HepG2 (cell line): ENCODE measurements at regions not wholly inside any gene's neighbourhood (a gene's known extent, or its start where the extent isn't known, plus 50 kb on each side); places are given as distances from the start of the nearest gene placed in this dataset.
A peak's percentile ranks its signal among the peaks of the same experiment; 100 is the strongest.

ENCODE experiments used
- ARNT ChIP-seq: fragments of 450-650 bp; IDR thresholded peaks from 2 replicates; pipeline ENCODE4 v1.6.1; 2017
- ARNTL ChIP-seq: sonication (generic); formaldehyde crosslinking; IDR thresholded peaks from 2 replicates; pipeline ENCODE4 v1.4.0; 2020; ENCODE audit warnings: mild to moderate bottlenecking, missing genetic modification reagents
- CBFB ChIP-seq: sonication (generic); formaldehyde crosslinking; IDR thresholded peaks from 2 replicates; pipeline ENCODE4 v1.4.0; 2020; ENCODE audit warnings: missing genetic modification reagents
- DNMT3B ChIP-seq: conservative IDR thresholded peaks from 2 replicates; pipeline ENCODE4 v1.6.1; 2016; ENCODE audit warnings: missing biosample characterization, control low read depth
- ETV5 ChIP-seq: IDR thresholded peaks from 2 replicates; pipeline ENCODE4 v1.6.1; 2018; ENCODE audit warnings: missing biosample characterization, missing genetic modification reagents, inconsistent platforms, borderline replicate concordance
- FOSL2 ChIP-seq: sonication (generic); formaldehyde crosslinking; IDR thresholded peaks from 2 replicates; pipeline ENCODE4 v1.4.0; 2020; ENCODE audit warnings: missing genetic modification reagents
- HDAC1 ChIP-seq: sonication (generic); formaldehyde crosslinking; IDR thresholded peaks from 2 replicates; pipeline ENCODE4 v1.5.1; 2020; ENCODE audit warnings: mild to moderate bottlenecking, missing genetic modification reagents
- HDAC6 ChIP-seq: fragments of 200-600 bp; sonication (generic); IDR thresholded peaks from 2 replicates; pipeline ENCODE4 v1.7.0; 2017; ENCODE audit warnings: mild to moderate bottlenecking, antibody characterized with exemption, low read length, low read depth
- ISL2 ChIP-seq: sonication (generic); formaldehyde crosslinking; IDR thresholded peaks from 2 replicates; pipeline ENCODE4 v1.5.0; 2020; ENCODE audit warnings: missing genetic modification reagents
- LCORL ChIP-seq, 2 experiments: fragments of 450-650 bp in 1 of 2; sonication (generic) in 1 of 2; formaldehyde crosslinking in 1 of 2; IDR thresholded peaks; 2 replicates each; pipeline versions ENCODE4 v1.5.0 to v1.6.1; 2017 to 2020; ENCODE audit warnings: antibody characterized with exemption in 1 of 2, missing genetic modification reagents in 1 of 2
- MYPOP ChIP-seq: sonication (generic); formaldehyde crosslinking; IDR thresholded peaks from 2 replicates; pipeline ENCODE4 v1.8.1; 2023; ENCODE audit warnings: mild to moderate bottlenecking, moderate library complexity, missing genetic modification reagents
- NONO ChIP-seq, 2 experiments: fragments of 450-650 bp in 1 of 2; sonication (generic) in 1 of 2; formaldehyde crosslinking in 1 of 2; IDR thresholded peaks in 1 of 2; conservative IDR thresholded peaks in 1 of 2; 2 replicates each; pipeline versions ENCODE4 v1.6.1 to v1.8.0; 2017 to 2022; ENCODE audit warnings: mild to moderate bottlenecking in 1 of 2, missing genetic modification reagents in 1 of 2, moderate library complexity in 1 of 2
- SALL1 ChIP-seq: sonication (generic); formaldehyde crosslinking; IDR thresholded peaks from 2 replicates; pipeline ENCODE4 v1.8.0; 2022; ENCODE audit warnings: mild to moderate bottlenecking, missing genetic modification reagents
- SMC3 ChIP-seq: IDR thresholded peaks from 2 replicates; pipeline ENCODE4 v1.6.1; 2011; ENCODE audit warnings: low read length, improper control_type of control experiment
- SOX6 ChIP-seq, 2 experiments: fragments of 450-650 bp in 1 of 2; sonication (generic) in 1 of 2; formaldehyde crosslinking in 1 of 2; IDR thresholded peaks; 2 replicates each; pipeline versions ENCODE4 v1.4.0 to v1.6.1; 2017 to 2020; ENCODE audit warnings: antibody characterized with exemption in 1 of 2, mild to moderate bottlenecking in 1 of 2, missing genetic modification reagents in 1 of 2
- TBX3 ChIP-seq: fragments of 450-650 bp; IDR thresholded peaks from 2 replicates; pipeline ENCODE4 v1.6.1; 2017; ENCODE audit warnings: antibody characterized with exemption, mild to moderate bottlenecking, inconsistent platforms, borderline replicate concordance
- TSC22D2 ChIP-seq: sonication (generic); formaldehyde crosslinking; IDR thresholded peaks from 2 replicates; pipeline ENCODE4 v1.5.1; 2020; ENCODE audit warnings: missing genetic modification reagents, mild to moderate bottlenecking, borderline replicate concordance
- ZBTB1 ChIP-seq: sonication (generic); formaldehyde crosslinking; IDR thresholded peaks from 2 replicates; pipeline ENCODE4 v1.4.0; 2020; ENCODE audit warnings: missing genetic modification reagents, borderline replicate concordance
- ZNF138 ChIP-seq: sonication (generic); formaldehyde crosslinking; IDR thresholded peaks from 2 replicates; pipeline ENCODE4 v1.5.0; 2020; ENCODE audit warnings: mild to moderate bottlenecking, low read depth, missing genetic modification reagents
- ZNF501 ChIP-seq: sonication (generic); formaldehyde crosslinking; IDR thresholded peaks from 2 replicates; pipeline ENCODE4 v1.5.1; 2020; ENCODE audit warnings: mild to moderate bottlenecking, moderate library complexity, missing genetic modification reagents
- ZNF644 ChIP-seq: IDR thresholded peaks from 2 replicates; pipeline ENCODE4 v1.6.1; 2016; ENCODE audit warnings: low read depth
- ZNF710 ChIP-seq: sonication (generic); formaldehyde crosslinking; IDR thresholded peaks from 2 replicates; pipeline ENCODE4 v1.5.0; 2020; ENCODE audit warnings: mild to moderate bottlenecking, missing genetic modification reagents, borderline replicate concordance
- ZNF713 ChIP-seq: sonication (generic); formaldehyde crosslinking; IDR thresholded peaks from 2 replicates; pipeline ENCODE4 v1.4.0; 2020; ENCODE audit warnings: mild to moderate bottlenecking, missing genetic modification reagents
- ZNF776 ChIP-seq: sonication (generic); formaldehyde crosslinking; IDR thresholded peaks from 2 replicates; pipeline ENCODE4 v1.4.0; 2020; ENCODE audit warnings: mild to moderate bottlenecking, missing genetic modification reagents
- ZNF891 ChIP-seq: sonication (generic); formaldehyde crosslinking; IDR thresholded peaks from 2 replicates; pipeline ENCODE4 v1.5.0; 2020; ENCODE audit warnings: mild to moderate bottlenecking, missing genetic modification reagents
- TF ChIP-seq, protein P1 (sequence below): IDR thresholded peaks from 2 replicates; pipeline ENCODE4 v1.6.1; 2016

GRCh38 chr2:203648273-203648672, 58.2 kb upstream of the CD28 start (continued):
- TF ChIP-seq ARNTL (CRISPR knock-in tag): 0 out of 2 replicates have a peak, but pooled peaks have one; percentile 15
- no peak for TF ChIP-seq ZNF776 (CRISPR knock-in tag)
- peak; percentile 68; the same call in 1 of the 2 replicates for TF ChIP-seq LCORL (IDR thresholded peaks at IDR 0.05)
- peak; percentile 67 for TF ChIP-seq LCORL (CRISPR knock-in tag; IDR thresholded peaks at IDR 0.05)
- no peak for TF ChIP-seq CBFB (CRISPR knock-in tag)
- peak; percentile 27; the same call in 1 of the 2 replicates for TF ChIP-seq TBX3
- TF ChIP-seq ZNF713 (CRISPR knock-in tag): no peak
- no peak for TF ChIP-seq ARNT
- TF ChIP-seq FOSL2 (CRISPR knock-in tag): peak; percentile 39; the same call in 1 of the 2 replicates
- TF ChIP-seq SOX6 (IDR thresholded peaks at IDR 0.05): no peak
- TF ChIP-seq SOX6 (CRISPR knock-in tag; IDR thresholded peaks at IDR 0.05): peak; percentile 83
- peak; percentile 92 for TF ChIP-seq ISL2 (CRISPR knock-in tag)
- TF ChIP-seq NONO (IDR thresholded peaks at IDR 0.05): no peak
- 0 out of 2 replicates have a peak, but pooled peaks have one; percentile 22 for TF ChIP-seq NONO (CRISPR knock-in tag; conservative IDR thresholded peaks at IDR 0.05)
- no peak for TF ChIP-seq TSC22D2 (CRISPR knock-in tag)
- TF ChIP-seq HDAC1 (CRISPR knock-in tag): no peak; the same call in 1 of the 2 replicates
- 0 out of 2 replicates have a peak, but pooled peaks have one; percentile 30 for TF ChIP-seq ZNF644 (CRISPR knock-in tag)
- TF ChIP-seq, protein P1, sequence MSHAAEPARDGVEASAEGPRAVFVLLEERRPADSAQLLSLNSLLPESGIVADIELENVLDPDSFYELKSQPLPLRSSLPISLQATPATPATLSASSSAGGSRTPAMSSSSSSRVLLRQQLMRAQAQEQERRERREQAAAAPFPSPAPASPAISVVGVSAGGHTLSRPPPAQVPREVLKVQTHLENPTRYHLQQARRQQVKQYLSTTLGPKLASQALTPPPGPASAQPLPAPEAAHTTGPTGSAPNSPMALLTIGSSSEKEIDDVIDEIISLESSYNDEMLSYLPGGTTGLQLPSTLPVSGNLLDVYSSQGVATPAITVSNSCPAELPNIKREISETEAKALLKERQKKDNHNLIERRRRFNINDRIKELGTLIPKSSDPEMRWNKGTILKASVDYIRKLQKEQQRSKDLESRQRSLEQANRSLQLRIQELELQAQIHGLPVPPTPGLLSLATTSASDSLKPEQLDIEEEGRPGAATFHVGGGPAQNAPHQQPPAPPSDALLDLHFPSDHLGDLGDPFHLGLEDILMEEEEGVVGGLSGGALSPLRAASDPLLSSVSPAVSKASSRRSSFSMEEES (CRISPR knock-in tag): peak; percentile 24; the same call in 1 of the 2 replicates
- no peak for TF ChIP-seq ZNF138
- no peak for TF ChIP-seq ZNF501 (CRISPR knock-in tag)
- TF ChIP-seq ETV5: peak; percentile 37; the same call in 1 of the 2 replicates
- no peak for TF ChIP-seq ZNF891
- 0 out of 2 replicates have a peak, but pooled peaks have one; percentile 10 for TF ChIP-seq SMC3
- 0 out of 2 replicates have a peak, but pooled peaks have one; percentile 58 for TF ChIP-seq DNMT3B (CRISPR knock-in tag)
- TF ChIP-seq ZNF710: peak; percentile 61; the same call in 1 of the 2 replicates
- peak; percentile 70; the same call in 1 of the 2 replicates for TF ChIP-seq SALL1 (CRISPR knock-in tag)
- TF ChIP-seq MYPOP (CRISPR knock-in tag): 0 out of 2 replicates have a peak, but pooled peaks have one; percentile 11
- no peak for TF ChIP-seq HDAC6
- TF ChIP-seq ZBTB1 (CRISPR knock-in tag): no peak
